ENCODE measurements at regions not wholly inside any gene's neighbourhood (a gene's known extent, or its start where the extent isn't known, plus 50 kb on each side); places are given as distances from the start of the nearest gene placed in this dataset.

DNA sequence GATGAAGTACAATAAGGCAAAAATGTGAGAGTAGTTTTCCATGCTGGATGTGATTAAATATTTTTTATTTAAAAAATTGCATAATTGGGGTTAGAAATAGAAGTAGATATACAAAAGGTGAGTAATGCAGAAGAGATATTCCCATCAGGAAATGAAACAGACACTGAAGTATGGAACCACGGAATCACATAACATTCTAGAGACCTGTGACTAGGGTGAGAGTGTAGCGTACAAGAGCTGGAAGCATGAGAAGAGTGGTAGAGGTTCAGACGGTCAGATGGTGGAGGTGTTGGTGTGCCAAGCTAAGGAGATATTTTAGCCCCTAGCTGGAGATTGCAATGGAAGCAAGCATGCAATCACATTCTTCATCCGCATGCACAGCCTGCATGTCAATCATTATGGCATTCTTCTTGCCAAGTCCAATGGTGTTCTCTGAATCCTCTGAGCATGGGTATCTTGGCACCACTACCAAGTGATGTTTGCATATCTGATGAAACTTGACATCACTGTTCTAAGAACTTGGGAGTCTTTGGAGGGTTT is 587.8 kb downstream of the PSAT1 start:
- Histone ChIP-seq H2AFZ (ENCODE audit: low read length) (no peak overlapping the region), H3K4me3 (ENCODE audit: low read length, poor library complexity, severe bottlenecking) (no peak overlapping the region), H3K4me2 (ENCODE audit: low read depth, low read length, poor library complexity, severe bottlenecking) (no peak overlapping the region), H4K20me1 (ENCODE audit: insufficient read depth, low read length, poor library complexity, severe bottlenecking) (no peaks in the 10 kb centered on the region), H3K9me2 (replicated peaks; ENCODE audit: low read depth, low read length) (no peaks in the 10 kb centered on the region), H3K9me3 (ENCODE audit: insufficient read depth, low read depth, low read length) (no peaks in the 10 kb centered on the region), H3K9ac (ENCODE audit: low read depth, low read length, poor library complexity, severe bottlenecking) (no peak overlapping the region), H3K27me3 (ENCODE audit: insufficient read depth, low read length, poor library complexity, severe bottlenecking) (no peaks in the 10 kb centered on the region), H3K36me3 (ENCODE audit: insufficient read depth, low read length) (no peaks in the 10 kb centered on the region), H3F3A (ENCODE audit: low read depth) (no peaks in the 10 kb centered on the region), H3K79me2 (ENCODE audit: insufficient read depth, low read length) (no peaks in the 10 kb centered on the region), H3K4me1 (ENCODE audit: insufficient read depth, low read length, poor library complexity, severe bottlenecking) (no peaks in the 10 kb centered on the region)
- TF ChIP-seq, protein P1, sequence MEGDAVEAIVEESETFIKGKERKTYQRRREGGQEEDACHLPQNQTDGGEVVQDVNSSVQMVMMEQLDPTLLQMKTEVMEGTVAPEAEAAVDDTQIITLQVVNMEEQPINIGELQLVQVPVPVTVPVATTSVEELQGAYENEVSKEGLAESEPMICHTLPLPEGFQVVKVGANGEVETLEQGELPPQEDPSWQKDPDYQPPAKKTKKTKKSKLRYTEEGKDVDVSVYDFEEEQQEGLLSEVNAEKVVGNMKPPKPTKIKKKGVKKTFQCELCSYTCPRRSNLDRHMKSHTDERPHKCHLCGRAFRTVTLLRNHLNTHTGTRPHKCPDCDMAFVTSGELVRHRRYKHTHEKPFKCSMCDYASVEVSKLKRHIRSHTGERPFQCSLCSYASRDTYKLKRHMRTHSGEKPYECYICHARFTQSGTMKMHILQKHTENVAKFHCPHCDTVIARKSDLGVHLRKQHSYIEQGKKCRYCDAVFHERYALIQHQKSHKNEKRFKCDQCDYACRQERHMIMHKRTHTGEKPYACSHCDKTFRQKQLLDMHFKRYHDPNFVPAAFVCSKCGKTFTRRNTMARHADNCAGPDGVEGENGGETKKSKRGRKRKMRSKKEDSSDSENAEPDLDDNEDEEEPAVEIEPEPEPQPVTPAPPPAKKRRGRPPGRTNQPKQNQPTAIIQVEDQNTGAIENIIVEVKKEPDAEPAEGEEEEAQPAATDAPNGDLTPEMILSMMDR (conservative IDR thresholded peaks at IDR 0.05; ENCODE audit: low read length): no peak
- no peak for TF ChIP-seq EZH2phosphoT487 (IDR thresholded peaks at IDR 0.05; ENCODE audit: borderline replicate concordance)

DNA sequence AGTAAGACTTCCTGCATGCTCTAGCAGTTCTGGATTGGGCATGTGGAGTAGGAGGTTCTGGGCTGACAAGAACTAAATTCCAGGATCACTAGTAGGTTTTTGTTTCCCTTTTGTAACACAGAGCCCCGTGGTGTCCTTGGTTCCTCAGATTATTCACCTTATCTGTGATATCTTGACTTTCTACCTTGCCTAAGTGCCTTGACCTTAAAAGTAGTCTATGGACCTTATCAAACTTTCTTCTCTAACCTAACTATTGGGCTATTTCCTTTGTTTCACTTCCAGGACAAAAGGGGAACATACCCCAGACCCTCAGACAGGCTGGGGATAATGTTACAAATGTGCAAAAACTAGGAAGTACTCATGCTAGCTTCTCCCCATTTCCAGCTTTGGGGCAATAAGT is 595.3 kb downstream of the PSAT1 start:
- Histone ChIP-seq H3F3A (ENCODE audit: low read depth) (no peaks in the 10 kb centered on the region), H3K9ac (ENCODE audit: low read depth, low read length, poor library complexity, severe bottlenecking) (no peak overlapping the region), H3K4me3 (ENCODE audit: low read length, poor library complexity, severe bottlenecking) (no peak overlapping the region), H3K36me3 (ENCODE audit: insufficient read depth, low read length) (no peaks in the 10 kb centered on the region), H3K27me3 (ENCODE audit: insufficient read depth, low read length, poor library complexity, severe bottlenecking) (no peaks in the 10 kb centered on the region), H3K9me2 (replicated peaks; ENCODE audit: low read depth, low read length) (no peaks in the 10 kb centered on the region), H3K4me1 (ENCODE audit: insufficient read depth, low read length, poor library complexity, severe bottlenecking) (no peaks in the 10 kb centered on the region), H3K79me2 (ENCODE audit: insufficient read depth, low read length) (no peaks in the 10 kb centered on the region), H3K4me2 (ENCODE audit: low read depth, low read length, poor library complexity, severe bottlenecking) (no peak overlapping the region), H3K9me3 (ENCODE audit: insufficient read depth, low read depth, low read length) (no peaks in the 10 kb centered on the region), H4K20me1 (ENCODE audit: insufficient read depth, low read length, poor library complexity, severe bottlenecking) (no peaks in the 10 kb centered on the region), H2AFZ (ENCODE audit: low read length) (no peak overlapping the region)
- TF ChIP-seq, protein P1 (conservative IDR thresholded peaks at IDR 0.05; ENCODE audit: low read length): no peak
- TF ChIP-seq EZH2phosphoT487 (IDR thresholded peaks at IDR 0.05; ENCODE audit: borderline replicate concordance): no peak

DNA sequence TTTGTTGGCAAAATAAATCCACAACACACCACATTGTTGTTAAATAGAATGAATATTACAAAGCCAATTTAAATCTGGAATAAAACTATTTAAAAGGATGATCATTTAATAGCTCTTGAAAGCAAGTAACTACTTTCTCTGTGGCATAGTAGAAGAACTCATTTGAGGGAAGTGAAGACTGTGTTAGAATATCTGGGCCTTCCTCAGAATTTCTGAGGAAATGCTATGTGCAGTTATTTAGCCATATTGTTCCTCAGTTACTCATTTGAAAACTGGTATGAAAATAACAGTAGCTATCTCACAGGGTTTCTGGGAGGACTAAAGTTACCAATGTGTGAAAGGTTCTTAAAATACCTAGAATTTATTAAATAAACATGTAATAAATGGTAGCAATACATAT is 595.8 kb downstream of the PSAT1 start:
- no peaks in the 10 kb centered on the region for H3K36me3 ChIP-seq (ENCODE audit: insufficient read depth, low read length)
- H3F3A ChIP-seq (ENCODE audit: low read depth): no peaks in the 10 kb centered on the region
- no peak overlapping the region for H3K4me2 ChIP-seq (ENCODE audit: low read depth, low read length, poor library complexity, severe bottlenecking)
- no peaks in the 10 kb centered on the region for H3K27me3 ChIP-seq (ENCODE audit: insufficient read depth, low read length, poor library complexity, severe bottlenecking)
- H3K9me2 ChIP-seq (replicated peaks; ENCODE audit: low read depth, low read length): no peaks in the 10 kb centered on the region
- no peak overlapping the region for H3K4me3 ChIP-seq (ENCODE audit: low read length, poor library complexity, severe bottlenecking)
- no peaks in the 10 kb centered on the region for H4K20me1 ChIP-seq (ENCODE audit: insufficient read depth, low read length, poor library complexity, severe bottlenecking)
- no peaks in the 10 kb centered on the region for H3K79me2 ChIP-seq (ENCODE audit: insufficient read depth, low read length)
- no peak overlapping the region for H3K9ac ChIP-seq (ENCODE audit: low read depth, low read length, poor library complexity, severe bottlenecking)
- no peak for TF ChIP-seq EZH2phosphoT487 (IDR thresholded peaks at IDR 0.05; ENCODE audit: borderline replicate concordance)
- TF ChIP-seq, protein P1 (conservative IDR thresholded peaks at IDR 0.05; ENCODE audit: low read length): no peak
- H3K9me3 ChIP-seq (ENCODE audit: insufficient read depth, low read depth, low read length): no peaks in the 10 kb centered on the region
- no peak overlapping the region for H2AFZ ChIP-seq (ENCODE audit: low read length)
- H3K4me1 ChIP-seq (ENCODE audit: insufficient read depth, low read length, poor library complexity, severe bottlenecking): no peaks in the 10 kb centered on the region
